Gastroesophageal sphincter (tissue), 3 donors: ENCODE measurements at regions not wholly inside any gene's neighbourhood (a gene's known extent, or its start where the extent isn't known, plus 50 kb on each side); places are given as distances from the start of the nearest gene placed in this dataset.

Source experiments
- CTCF ChIP-seq, 4 experiments: fragments of 200-600 bp in 2 of 4; fragments of 450-650 bp in 2 of 4; sonication (generic) in 1 of 4; IDR thresholded peaks; one replicate each; pipeline ENCODE4 v1.5.1; 2017 to 2019; ENCODE audit warnings: antibody characterized with exemption in 4 of 4, mild to moderate bottlenecking in 2 of 4, moderate library complexity in 2 of 4
- EP300 ChIP-seq: sonication (generic); formaldehyde crosslinking; IDR thresholded peaks from one replicate; pipeline ENCODE4 v1.6.1; 2017; ENCODE audit warnings: antibody characterized with exemption, mild to moderate bottlenecking
- POLR2A ChIP-seq, 2 donors: fragments of 450-650 bp; IDR thresholded peaks; one replicate each; pipeline ENCODE4 v1.6.1; 2017; ENCODE audit warnings: antibody characterized with exemption in 2 of 2, mild to moderate bottlenecking in 2 of 2, moderate library complexity in 1 of 2
- POLR2AphosphoS5 ChIP-seq: sonication (generic); formaldehyde crosslinking; IDR thresholded peaks from one replicate; pipeline ENCODE4 v1.6.1; 2017; ENCODE audit warnings: antibody characterized with exemption

GRCh38 chr7:33836797-33837355 is 68.5 kb upstream of the BMPER start:
- no peak for TF ChIP-seq CTCF (IDR thresholded peaks at IDR 0.05)
- TF ChIP-seq POLR2AphosphoS5, result no peak
- no peak for TF ChIP-seq POLR2A (IDR thresholded peaks at IDR 0.05)
- TF ChIP-seq EP300, result no peak
